ENCODE measurements at regions not wholly inside any gene's neighbourhood (a gene's known extent, or its start where the extent isn't known, plus 50 kb on each side); places are given as distances from the start of the nearest gene placed in this dataset.
"Not testable (repeated sequence)": the region's sequence is repeated elsewhere in the genome, so short reads cannot be mapped to it uniquely, and the experiment has no call there.

DNA sequence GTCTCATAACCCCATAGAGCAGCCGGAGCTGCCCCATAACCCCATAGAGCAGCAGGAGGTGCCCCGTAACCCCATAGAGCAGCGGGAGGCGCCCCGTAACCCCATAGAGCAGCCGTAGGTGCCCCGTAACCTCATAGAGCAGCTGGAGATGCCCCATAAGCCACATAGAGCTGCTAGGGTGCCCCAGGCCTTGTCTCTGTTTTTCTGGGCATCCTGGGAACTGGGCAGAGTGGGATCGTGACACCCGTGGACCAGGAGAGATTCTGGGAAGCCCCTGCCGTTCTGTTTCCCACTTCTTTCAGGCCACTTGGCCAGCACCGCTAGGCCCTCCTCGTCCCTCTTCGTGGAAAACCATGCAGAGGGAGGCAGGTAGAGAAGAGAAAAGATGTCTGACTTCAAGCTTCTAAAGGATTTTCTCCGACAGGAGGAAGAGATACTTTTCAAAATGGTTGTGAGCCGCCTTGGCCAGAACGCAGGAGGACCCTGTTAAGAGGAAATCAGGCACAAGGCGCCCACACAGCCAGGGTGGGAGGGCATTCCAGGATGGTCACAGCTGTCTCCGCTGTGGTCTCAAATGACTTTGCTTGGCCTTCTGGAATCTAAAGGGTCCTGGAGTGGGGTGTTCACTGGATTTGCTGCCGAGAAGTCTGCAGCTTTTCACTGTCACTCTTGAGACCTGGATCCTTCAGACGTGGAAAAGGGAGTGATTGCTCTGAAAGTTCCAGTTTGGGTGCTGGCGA is 171.8 kb downstream of the NPIPB11 start:
- not testable (repeated sequence) for DNase-seq (ENCODE audit: low read depth)

DNA sequence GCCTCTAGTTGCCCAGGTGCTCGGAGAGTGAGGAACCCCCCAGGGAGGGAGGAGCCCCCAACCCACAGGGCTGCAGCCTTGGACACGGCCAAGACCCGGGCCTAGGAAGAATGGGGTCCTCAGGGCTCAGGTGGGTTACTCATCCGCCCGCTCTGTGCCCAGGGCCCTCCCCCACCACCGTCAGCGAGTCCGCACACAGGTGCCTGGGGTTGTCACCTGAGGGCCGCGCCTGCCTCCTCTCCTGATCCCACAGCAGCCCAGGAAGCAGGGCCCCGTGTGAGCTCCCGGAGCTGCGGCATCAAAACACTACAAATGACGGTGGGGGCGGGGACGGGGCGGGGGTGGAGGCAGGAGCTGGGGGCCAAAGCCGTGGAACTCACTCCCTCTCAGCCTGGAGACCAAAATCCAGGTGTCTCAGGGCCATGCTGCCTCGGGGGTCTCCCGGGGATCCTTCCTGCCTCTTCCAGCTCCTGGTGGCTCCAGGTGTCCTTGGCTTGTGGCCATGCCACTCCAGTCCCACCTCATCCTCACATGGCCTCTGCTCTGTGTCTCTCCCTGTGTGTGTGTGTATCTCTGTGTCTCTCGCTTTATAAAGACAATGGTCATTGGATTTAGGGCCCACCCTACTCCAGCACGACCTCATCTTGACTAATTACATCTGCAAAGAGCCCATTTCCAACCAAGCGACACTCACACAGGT is 172.7 kb downstream of the NPIPB11 start:
- not testable (repeated sequence) for DNase-seq (ENCODE audit: low read depth)

DNA sequence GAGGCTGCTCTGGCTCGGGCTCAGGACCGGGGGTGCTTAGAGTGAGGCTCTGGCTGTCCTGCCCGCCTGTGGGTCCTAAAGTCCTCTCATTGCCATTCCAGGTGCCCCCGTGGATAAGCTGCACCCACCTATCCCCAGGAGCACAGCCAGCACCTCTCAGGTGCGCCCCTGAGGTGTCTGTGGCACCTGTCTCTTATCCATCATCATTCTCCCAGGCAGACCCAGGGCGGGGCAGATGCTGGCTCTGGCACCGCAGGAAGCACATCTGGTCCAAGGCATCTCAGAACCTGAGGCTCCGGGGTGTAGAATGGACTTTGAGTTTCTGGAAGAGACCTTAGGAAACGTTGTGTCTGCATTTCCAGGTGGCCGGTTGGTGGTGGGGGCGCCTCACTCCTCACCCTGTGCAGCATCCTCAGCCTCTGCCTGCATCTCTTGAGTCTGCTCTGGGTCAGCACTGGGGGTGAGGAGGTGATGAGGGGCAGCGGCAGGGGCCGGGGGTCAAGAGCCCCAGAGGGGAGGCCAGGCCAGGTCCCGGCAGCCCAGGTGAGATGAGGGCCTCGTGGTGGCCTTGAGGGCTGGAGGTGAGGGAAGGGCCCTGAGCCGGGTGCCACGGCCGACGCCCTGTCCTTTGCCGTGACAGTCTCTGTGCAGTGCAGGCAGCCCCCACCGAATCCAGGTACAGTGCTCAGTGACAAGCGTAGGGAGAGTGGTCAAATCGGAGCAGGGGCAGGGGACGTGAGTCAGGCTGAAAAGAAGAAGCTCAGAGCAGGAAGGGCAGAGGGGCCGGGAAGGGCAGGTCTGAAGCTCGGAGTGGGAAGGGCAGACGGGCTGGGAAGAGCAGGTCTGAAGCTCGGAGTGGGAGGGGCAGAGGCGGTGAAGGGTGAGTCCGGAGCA is 173.5 kb downstream of the NPIPB11 start:
- DNase-seq (ENCODE audit: low read depth) = no peak

DNA sequence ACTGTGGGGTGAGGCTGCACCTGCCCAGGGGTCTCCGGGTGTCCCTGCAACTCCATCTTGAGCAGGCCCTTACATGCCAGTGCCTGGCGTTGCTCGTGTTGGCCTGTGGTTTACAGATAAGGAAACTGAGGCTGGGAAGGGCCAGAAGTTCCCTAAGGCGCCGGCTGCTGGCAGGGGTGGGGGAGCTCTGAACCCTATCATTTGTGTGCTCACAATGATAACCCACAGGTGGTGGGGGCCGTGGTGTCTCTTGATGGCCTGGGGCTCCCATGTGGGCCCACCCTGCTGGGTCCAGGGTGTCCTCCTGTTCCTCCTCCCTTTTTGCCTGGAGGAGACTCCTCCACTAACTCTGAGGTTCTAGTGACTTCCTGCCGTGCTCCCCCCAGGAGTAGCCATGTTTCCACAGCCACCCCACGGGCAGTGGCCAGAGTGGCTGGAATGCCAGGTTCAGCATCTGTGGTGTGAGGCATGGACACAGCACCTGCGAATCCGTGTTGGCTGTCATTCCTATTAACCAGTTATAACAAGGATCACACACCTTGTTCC is 174.3 kb downstream of the NPIPB11 start:
- not testable (repeated sequence) for DNase-seq (ENCODE audit: low read depth)

- no peak for DNase-seq (ENCODE audit: low read depth)
Observed at GRCh38 chr16:29231244-29231643, 175.3 kb downstream of the NPIPB11 start.

GRCh38 chr16:29230671-29231096 is 175.8 kb downstream of the NPIPB11 start:
- no peak for DNase-seq (ENCODE audit: low read depth)

GRCh38 chr16:29230006-29230668 is 176.4 kb downstream of the NPIPB11 start:
- DNase-seq (ENCODE audit: low read depth) = not testable (repeated sequence)

DNA sequence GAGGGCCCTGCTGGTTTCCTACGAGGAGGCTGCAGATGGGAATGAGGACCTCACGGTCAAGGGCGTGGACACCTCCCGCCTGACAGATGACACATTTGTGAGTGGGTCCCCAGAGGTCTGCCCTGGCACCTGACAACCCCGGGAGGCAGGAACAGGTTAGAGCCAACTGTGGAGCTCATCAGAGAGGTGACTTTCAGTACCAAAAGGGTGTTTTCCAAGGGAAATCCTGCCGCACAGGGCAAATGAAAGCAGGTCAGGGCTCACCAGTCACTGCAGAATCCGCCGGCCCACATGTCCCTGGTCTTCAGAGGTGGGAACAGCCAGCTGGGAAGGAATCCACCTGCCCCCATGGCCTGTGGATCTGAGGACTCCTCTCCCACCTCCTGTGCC is 176.9 kb downstream of the NPIPB11 start:
- not testable (repeated sequence) for DNase-seq (ENCODE audit: low read depth)

- DNase-seq (ENCODE audit: low read depth) = not testable (repeated sequence)
Observed at GRCh38 chr16:29228664-29229611, 177.6 kb downstream of the NPIPB11 start.

- DNase-seq (ENCODE audit: low read depth) = not testable (repeated sequence)
Observed at GRCh38 chr16:29227751-29228663, 178.5 kb downstream of the NPIPB11 start.

DNA sequence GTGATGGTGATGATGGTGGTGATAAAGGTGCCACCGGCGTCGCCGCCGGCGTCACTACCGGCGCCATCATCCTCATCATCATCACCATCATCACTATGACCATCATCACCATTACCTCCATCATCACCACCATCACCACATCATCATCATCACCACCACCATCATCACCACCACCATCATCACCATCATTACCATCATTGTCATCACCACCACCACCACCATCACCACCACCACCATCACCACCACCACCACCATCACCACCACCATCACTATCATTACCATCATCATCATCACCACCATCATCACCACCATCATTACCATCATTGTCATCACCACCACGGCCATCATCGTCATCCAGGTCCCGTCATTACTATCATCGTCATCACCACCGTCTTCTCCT is 179.7 kb downstream of the NPIPB11 start:
- no peak for DNase-seq (ENCODE audit: low read depth)

- not testable (repeated sequence) for DNase-seq (ENCODE audit: low read depth)
Observed at GRCh38 chr16:29224675-29225074, 181.8 kb downstream of the NPIPB11 start.

DNA sequence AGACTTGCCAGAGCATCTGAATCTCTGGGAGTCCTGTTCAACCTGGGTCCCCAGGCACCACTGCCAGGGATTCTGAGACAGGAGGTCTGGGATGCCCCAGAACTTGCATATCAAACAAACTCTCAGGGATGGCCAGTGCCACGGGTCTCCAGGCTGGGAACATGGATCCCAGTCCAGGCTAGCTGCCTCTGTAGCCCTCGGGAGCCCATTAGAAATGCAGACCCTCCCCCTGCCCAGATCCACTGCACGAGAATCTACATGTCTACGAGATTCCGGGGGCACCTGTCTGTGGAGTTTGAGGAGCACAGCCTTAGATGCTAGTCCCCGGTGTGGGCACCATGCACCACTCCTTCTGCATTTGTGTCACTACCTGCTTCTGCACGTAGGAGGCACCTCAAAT is 183.9 kb downstream of the NPIPB11 start:
- not testable (repeated sequence) for DNase-seq (ENCODE audit: low read depth)

DNA sequence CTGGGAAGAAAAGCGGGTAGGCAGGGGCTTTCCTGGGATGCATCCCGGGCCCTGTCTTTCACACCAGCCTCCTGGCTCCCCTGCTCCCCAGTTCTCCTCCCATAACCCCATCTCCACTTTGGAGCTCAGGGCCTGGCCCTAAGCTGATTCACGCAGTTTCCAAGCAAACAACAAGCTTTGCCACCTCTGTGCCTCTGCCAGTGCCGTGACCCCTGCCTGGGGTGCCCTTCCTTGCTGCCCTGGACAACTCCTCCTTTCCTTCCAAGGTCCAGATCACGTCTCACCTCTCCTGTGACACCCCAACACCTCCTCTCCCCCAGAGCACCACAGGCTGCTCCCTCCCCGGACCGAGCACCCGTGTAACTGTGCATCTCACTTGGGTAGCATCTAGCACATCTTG is 184.5 kb downstream of the NPIPB11 start:
- DNase-seq (ENCODE audit: low read depth) = not testable (repeated sequence)

DNA sequence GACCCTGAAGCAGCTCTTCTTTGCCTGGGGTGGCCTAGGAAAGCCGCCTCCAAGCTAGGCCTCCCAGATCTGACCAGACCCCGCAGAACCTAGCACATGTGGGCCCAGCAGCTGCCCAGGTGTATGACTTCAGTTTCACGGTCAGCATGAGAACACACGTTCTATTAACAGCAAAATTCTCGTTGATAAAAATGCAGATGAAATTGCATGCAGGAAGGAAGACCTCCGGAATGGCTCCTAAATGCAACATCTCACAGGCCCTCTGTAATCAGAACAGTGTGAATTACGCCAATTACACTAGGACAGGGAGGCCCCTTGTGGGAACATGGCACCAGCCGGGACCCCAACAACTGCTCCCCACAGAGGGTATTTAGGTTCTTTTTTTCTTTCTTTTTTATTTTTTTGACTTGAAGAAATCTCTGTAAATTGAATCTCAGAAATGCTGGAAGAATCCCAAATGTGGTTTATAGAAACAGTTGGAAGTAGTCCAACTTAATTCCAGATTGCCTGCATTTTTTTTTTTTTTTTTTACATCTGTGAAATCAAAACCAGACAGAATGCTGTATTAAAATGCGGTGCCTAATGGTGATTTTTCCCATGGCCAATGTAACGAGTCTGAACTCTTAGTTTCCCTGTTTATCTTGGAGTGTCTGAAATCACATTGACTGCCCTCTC is 185.1 kb downstream of the NPIPB11 start:
- not testable (repeated sequence) for DNase-seq (ENCODE audit: low read depth)

DNA sequence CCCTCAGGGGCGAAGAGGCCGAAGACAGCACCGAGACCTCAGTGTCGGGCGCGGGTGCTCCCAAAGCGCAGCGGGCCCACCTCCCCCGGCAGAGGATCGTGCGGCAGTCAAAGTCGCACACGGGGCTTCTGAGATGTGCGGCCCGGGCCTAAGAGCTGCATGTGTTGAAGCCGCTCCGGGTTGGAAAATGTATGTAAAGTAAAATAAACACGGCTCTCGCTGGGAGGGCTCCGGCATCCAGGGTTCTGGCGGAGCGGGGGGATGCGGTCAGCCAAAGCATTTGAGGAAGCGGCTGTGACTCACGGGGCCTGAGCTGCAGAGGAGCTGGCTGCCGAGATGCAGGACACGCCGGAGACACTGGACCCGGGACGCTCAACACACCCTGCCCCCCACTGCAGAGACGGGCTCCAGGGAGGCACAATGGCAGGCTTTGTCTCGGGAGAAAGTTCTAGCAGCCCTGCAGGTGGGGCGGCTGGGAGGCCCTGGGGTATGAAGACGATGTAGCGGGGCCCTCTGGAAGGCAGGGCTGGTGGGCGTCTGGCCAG is 185.8 kb downstream of the NPIPB11 start:
- DNase-seq (ENCODE audit: low read depth) = not testable (repeated sequence)

- not testable (repeated sequence) for DNase-seq (ENCODE audit: low read depth)
Observed at GRCh38 chr16:29219966-29220646, 186.4 kb downstream of the NPIPB11 start.

DNA sequence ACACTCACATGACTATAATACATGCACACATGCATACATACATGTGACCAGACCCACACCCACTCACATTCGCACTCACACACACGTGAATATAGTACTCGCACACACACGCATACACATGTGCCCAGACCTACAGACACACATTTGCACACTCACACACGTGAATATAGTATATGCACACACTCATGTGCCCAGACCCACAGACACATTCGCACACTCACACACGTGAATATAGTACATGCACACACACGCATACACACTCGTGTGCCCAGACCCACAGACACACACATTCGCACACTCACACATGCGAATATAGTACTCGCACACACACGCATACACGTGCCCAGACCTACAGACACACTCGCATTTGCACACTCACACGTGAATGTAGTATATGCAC is 186.9 kb downstream of the NPIPB11 start:
- DNase-seq (ENCODE audit: low read depth) = not testable (repeated sequence)
